DMS53 (cell line): ENCODE measurements at regions not wholly inside any gene's neighbourhood (a gene's known extent, or its start where the extent isn't known, plus 50 kb on each side); places are given as distances from the start of the nearest gene placed in this dataset.
"Not testable (repeated sequence)": the region's sequence is repeated elsewhere in the genome, so short reads cannot be mapped to it uniquely, and the experiment has no call there.

Source experiments
- DNase-seq: peaks from one replicate; lab custom pipeline; 2025; lab: John Stamatoyannopoulos, UW

DNA sequence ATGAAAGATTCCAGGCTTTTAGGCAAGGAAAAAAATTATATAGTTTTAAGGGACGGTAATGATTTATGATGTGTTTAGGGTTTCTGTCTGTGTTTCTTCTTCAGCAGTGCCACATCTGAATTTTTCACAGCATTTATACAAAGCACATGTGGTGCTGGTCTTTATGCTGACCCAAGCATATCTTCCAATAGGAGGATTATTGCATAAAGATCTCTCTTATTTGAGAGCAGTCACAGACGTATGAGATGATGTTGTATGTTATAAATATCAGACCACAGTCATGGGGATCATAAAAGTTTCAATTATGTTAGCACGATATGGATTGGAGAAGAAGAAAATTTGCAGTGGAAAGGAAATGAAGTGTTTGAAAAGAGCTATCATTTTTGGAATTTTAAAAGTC, 150.9 kb downstream of the RASEF start:
- no peak for DNase-seq

DNA sequence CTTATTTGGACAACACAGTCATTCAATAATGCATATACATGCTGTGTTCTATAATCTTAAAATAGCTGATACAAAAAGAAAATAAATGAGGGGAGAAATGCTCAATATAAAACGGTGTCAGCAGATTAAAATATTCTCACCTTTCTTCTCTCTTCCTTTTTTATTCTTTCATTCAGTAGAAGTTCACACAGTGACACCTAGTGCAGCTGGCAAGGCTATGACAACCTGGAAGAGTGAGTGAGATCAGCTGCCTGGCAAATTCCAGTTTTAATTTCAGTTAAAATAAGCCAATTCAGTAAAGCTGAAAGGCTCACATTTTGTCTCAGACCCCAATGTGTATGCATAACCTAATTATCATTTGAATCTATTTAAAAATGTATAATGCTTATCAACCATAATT, 150.3 kb downstream of the RASEF start:
- DNase-seq: peak; percentile 24

DNA sequence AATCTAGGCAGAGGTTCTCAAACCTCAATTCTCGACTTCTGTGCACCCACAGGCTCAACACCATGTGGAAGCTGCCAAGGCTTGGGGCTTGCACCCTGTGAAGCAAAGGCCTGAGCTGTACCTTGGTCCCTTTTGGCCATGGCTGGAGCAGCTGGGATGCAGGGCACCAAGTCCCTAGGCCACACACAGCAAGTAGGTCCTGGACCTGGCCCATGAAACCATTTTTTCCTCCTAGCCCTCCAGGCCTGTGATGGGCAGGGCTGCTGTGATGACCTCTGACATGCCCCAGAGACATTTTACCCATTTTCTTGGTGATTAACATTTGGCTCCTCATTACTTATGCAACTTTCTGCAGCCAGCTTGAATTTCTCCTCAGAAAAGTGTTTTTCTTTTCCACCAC, 146.7 kb downstream of the RASEF start:
- DNase-seq: not testable (repeated sequence)

DNA sequence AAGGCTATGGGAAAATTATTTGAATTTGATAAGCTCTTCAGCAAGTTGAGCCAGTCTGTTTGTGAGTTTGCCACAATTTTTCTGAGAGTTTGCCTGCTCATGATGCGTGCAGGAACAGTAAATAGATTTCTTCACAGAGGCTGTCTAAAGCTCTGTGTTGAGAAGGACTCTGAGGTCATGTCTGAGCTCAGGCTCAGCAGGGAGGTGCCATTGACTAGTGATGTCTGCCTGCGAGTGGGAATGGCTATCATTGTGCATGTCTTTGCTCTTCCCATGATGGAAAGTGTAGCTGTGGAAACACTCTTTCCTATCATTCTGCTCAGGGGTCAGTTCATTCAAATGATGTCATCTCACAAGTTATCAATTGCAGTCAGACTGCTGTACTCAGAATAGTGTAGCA, 142.8 kb downstream of the RASEF start:
- DNase-seq: peak; percentile 13

DNA sequence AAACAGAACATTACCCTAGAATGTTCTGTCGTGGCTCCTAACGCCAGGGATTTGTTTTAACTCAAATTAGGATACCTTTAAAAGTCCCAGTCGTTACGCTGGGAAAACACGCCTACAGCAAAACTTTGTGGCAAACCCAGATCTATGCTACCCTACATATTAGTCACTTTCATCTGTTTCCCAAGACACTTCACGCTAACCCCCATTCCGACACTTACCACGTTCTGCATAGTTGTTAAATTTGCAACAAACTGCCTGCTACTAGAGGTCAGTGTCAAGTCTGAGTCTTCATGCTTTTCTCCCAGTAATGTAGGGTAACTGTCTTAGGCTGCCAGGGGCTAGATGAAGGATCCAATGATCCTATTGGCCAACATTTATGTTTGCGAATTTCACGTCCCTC, 140.3 kb downstream of the RASEF start:
- no peak for DNase-seq

DNA sequence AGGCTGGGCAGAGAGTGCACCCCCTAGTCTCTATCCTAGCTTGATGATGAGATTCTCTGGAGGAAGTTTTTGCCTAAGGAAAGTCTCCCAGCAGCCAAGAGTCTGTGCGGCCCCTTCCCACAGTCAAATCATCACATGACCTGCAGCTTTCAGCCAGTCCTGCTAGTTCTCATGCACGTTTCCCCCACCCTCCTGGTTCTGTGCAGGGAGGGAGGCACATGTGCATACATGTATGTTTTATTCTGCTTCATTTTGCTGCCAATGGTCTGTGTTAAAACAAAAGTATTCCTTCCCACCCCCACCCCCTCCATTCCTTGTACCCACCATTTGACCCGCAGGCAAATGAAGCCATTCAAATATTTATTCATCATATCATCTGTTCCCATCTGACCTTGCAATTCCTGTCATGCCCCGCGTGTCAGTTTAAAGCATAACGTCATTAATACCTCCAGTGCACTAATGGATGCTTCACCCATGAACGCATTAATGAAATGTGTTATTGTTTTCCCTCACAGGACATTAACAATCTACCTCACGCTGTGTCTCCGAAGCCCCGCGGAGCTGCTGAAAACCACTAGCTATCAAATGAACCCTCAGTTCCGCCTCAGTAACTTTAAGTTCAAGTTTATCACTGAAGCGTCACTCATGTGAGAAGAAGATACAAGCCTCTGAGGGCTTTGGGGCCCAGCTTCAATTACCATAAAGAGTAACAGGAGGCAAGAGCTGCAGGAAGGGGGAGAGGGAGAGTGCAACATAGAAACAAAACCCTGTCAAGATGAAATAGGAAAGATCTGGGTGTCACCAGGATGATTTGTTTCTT, 139.6 kb downstream of the RASEF start:
- peak; percentile 89 for DNase-seq

DNA sequence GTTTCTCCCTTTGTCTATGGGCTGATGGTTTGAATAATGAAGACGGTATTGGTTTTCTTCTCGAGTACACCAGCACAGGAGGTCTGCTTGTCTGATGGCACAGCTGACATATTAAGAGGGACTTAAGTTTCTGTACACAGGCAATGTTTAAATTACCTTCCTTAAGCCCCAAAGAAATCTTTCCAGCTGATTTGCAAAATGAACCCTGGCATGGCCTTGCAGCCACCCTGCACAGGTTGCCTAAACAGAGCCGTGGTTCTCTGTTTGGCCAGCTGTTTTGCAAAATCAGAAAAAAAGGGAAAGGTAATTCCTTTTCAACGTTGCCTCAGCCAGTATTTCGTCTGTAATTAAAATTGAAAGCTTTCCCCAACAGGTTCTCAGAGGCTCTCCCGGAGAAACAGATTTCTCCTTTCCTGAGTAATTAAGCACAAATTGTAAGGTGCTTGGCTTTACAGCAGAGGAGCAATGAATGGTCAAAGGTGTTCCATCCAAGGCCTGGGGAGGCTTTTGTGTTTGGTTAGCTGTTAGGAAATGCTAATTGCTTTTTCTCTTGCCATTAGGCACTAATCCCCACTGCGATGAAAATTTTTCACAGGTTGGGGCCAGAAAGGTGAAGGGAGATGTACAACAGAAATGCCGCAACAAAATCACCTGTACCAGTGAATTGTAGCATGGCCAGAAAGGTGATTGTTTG, 138.9 kb downstream of the RASEF start:
- peak; percentile 68 for DNase-seq
